BLaER1 treated with 17β-estradiol and CSF1 and Interleukin-3, amounts not matched to agents 10 nM and 100 nM (cell line): ENCODE measurements at regions not wholly inside any gene's neighbourhood (a gene's known extent, or its start where the extent isn't known, plus 50 kb on each side); places are given as distances from the start of the nearest gene placed in this dataset.

ENCODE experiments used
- H3K27ac ChIP-seq, 11 experiments: shearing (Covaris generic); formaldehyde crosslinking; 2 replicates each; pipeline ENCODE4 v1.8.1; 2022
- H3K27me3 ChIP-seq, 11 experiments: shearing (Covaris generic); formaldehyde crosslinking; 2 replicates each; pipeline ENCODE4 v1.8.1; 2022
- H3K36me3 ChIP-seq, 11 experiments: shearing (Covaris generic); formaldehyde crosslinking; 2 replicates each; pipeline ENCODE4 v1.8.1; 2022
- H3K4me1 ChIP-seq, 10 experiments: shearing (Covaris generic); formaldehyde crosslinking; 2 replicates each; pipeline ENCODE4 v1.8.1; 2022
- H3K4me2 ChIP-seq, 11 experiments: shearing (Covaris generic); formaldehyde crosslinking; 2 replicates each; pipeline ENCODE4 v1.8.1; 2022
- H3K4me3 ChIP-seq, 10 experiments: shearing (Covaris generic); formaldehyde crosslinking; 2 replicates each; pipeline ENCODE4 v1.8.1; 2022
- H3K9ac ChIP-seq, 11 experiments: shearing (Covaris generic); formaldehyde crosslinking; 2 replicates each; pipeline ENCODE4 v1.8.1; 2022
- H3K9me3 ChIP-seq, 11 experiments: shearing (Covaris generic); formaldehyde crosslinking; replicated peaks in 1 of 11; 2 replicates each; pipeline ENCODE4 v1.8.1; 2022
- H4K20me1 ChIP-seq, 11 experiments: shearing (Covaris generic); formaldehyde crosslinking; 2 replicates each; pipeline ENCODE4 v1.8.1; 2022
- Cebpa-rat ChIP-seq, 11 experiments: shearing (Covaris generic); IDR thresholded peaks; 2 replicates each; pipeline ENCODE4 v1.8.1; 2022

DNA sequence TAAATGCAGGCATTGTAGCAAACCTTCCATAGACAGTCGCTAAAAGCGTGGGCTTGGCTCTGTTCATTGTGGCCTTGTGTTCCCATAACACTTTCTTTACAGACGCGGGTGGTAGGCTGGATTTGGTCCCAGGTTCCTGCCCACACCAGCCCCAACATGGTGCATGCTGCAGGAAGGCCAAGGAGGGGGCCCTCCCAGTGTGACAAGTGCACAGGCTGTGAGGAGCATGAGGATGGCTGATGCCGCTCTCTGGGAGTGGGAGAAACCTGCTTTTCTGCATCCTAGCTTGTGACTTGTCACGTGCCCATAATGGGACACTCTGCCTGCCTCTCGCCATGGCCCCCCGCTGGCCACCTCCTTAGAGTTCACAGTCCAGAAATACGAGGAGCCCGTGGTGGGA, 161.8 kb upstream of the B3GAT1 start:
- H3K4me2 ChIP-seq: no peak overlapping the region
- no peaks in the 10 kb centered on the region for H3K36me3 ChIP-seq
- no peaks in the 10 kb centered on the region for H3K4me1 ChIP-seq
- peaks cover 0 to 28% (median 0%) of the 10 kb centered on the region in 11 experiments; a peak in 5 of 22 replicates for H3K27me3 ChIP-seq
- H3K9me3 ChIP-seq: no peaks in the 10 kb centered on the region
- H3K4me3 ChIP-seq: no peak overlapping the region
- no peak for TF ChIP-seq Cebpa-rat (IDR thresholded peaks at IDR 0.05)
- no peak overlapping the region for H3K27ac ChIP-seq
- peaks cover 0 to 33% (median 0%) of the 10 kb centered on the region in 11 experiments; a peak in 6 of 22 replicates for H4K20me1 ChIP-seq
- no peak overlapping the region for H3K9ac ChIP-seq

DNA sequence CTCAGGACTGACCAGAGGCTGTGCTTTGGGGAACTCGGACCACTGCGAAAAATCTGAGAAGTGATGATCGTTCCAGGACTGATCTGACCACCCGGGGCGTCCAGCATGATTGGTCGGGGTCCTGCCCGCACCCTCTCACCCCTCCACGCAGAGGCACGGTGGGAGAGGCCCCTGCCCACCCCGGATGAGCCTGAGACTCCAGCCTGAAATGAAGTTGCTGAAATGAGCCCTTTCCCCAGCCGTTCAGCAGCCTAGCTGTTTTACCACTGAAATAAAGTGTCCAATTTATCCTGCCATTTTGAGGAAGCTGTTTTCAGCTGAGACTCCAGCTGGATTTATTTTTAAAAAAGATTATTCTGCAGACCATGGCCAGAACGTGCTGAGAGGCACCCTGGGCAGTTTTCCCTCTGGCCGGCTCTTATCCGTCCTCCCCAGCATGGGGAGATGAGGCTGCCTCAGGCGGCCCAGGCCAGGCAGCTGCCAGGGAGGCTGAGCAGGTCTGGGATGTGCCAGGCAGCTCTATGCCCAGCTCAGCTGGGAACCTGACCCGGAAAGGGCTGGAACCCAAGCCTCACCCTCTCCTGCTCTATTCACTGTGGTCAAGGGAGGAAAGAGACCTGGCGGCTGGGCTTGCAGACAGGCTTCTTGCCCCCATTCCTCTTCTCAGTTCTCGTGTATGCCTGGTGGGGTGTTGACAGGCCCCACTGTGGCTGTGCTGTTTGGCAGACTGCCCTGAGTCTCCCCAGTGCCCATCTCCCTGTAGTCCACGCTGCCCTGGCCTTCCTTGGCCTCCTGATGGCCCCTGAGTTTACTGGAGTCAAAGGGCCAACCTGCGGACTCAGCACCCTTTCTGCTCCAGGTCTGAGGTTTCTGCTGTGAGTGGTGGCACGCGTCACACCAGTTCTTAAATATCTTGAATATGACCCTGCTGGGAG, 161.0 kb upstream of the B3GAT1 start:
- Histone ChIP-seq H3K9ac (no peak overlapping the region), H3K4me3 (no peak overlapping the region), H4K20me1 (peaks cover 0 to 33% (median 0%) of the 10 kb centered on the region in 11 experiments; a peak in 6 of 22 replicates), H3K9me3 (no peaks in the 10 kb centered on the region), H3K27ac (no peak overlapping the region), H3K4me1 (no peaks in the 10 kb centered on the region), H3K36me3 (no peaks in the 10 kb centered on the region), H3K4me2 (no peak overlapping the region), H3K27me3 (peaks cover 0 to 21% (median 0%) of the 10 kb centered on the region in 11 experiments; a peak in 5 of 22 replicates)
- TF ChIP-seq Cebpa-rat (IDR thresholded peaks at IDR 0.05): no peak

DNA sequence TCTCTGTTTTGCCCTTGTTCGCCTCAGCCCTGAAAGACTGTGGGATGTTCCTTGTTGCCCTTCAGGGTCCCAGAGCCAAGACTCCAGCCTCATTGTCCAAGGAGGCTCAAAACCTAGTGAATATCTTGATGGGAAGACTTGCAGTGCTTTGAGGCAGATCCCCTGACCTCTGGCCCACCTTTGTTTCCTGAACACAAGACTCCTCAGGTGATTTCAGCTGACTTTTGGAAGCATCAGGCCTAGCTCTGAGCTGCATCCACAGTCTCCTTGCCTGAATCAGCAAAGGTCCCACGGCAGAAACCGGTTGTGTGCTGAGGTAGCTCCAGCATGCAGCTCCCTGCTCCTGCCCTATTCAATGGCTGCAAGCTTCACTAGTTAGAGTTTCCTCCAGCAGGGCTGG, 159.3 kb upstream of the B3GAT1 start:
- H3K36me3 ChIP-seq: no peaks in the 10 kb centered on the region
- H3K4me2 ChIP-seq: no peak overlapping the region
- peaks cover 0 to 18% (median 0%) of the 10 kb centered on the region in 11 experiments; a peak in 5 of 22 replicates for H4K20me1 ChIP-seq
- peaks cover 0 to 4% (median 0%) of the 10 kb centered on the region in 11 experiments; a peak in 2 of 22 replicates for H3K27me3 ChIP-seq
- H3K4me1 ChIP-seq: no peaks in the 10 kb centered on the region
- H3K27ac ChIP-seq: no peak overlapping the region
- no peaks in the 10 kb centered on the region for H3K9me3 ChIP-seq
- H3K4me3 ChIP-seq: no peak overlapping the region
- no peak for TF ChIP-seq Cebpa-rat (IDR thresholded peaks at IDR 0.05)
- H3K9ac ChIP-seq: no peak overlapping the region

DNA sequence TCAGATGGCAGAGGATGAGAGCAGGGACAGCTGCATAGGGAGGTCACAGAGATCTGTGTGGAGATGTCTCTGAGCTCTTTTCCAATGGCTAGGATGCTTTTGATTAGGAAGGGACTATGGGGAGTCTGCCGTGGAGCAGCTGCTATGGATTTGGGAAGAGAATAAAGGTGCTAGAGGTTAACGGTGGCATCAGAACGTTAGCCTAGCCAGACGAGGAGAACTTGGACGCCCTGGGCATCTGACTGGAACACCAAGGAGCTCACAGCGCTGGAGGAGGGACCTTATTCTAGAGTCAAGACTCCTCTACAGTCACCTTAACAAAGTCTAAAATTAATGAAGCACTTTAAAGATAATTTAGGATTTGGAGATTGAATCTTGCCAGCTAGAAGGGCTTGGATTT, 157.2 kb upstream of the B3GAT1 start:
- H4K20me1 ChIP-seq: peaks cover 0 to 5% (median 0%) of the 10 kb centered on the region in 11 experiments; a peak in 2 of 22 replicates
- H3K4me3 ChIP-seq: no peak overlapping the region
- H3K9ac ChIP-seq: no peak overlapping the region
- no peak overlapping the region for H3K27ac ChIP-seq
- no peaks in the 10 kb centered on the region for H3K36me3 ChIP-seq
- no peak for TF ChIP-seq Cebpa-rat (IDR thresholded peaks at IDR 0.05)
- no peaks in the 10 kb centered on the region for H3K9me3 ChIP-seq
- H3K4me1 ChIP-seq: no peaks in the 10 kb centered on the region
- H3K4me2 ChIP-seq: no peak overlapping the region
- no peaks in the 10 kb centered on the region for H3K27me3 ChIP-seq

DNA sequence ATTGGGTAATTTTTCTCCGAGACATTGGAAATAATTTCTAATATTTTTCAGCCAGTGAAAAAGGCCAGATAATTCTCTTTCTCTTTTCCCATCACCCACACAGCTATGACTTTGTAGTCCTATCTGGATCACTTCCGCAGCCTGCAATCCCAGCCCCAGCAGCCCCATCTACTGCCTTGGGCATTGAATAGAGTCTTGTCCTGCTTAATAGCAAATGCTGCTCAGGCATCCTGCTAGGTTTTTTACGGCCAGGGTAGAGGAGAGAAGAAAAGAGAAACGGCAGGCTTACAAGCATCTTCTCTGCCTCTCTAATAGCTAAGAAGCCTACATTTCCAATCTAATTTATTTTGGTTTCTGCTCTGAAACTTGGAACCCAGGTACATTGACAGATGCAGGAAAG, 154.3 kb upstream of the B3GAT1 start:
- Histone ChIP-seq H3K4me3 (no peak overlapping the region), H4K20me1 (no peaks in the 10 kb centered on the region; a peak in 1 of 22 replicates), H3K27ac (no peak overlapping the region), H3K36me3 (no peaks in the 10 kb centered on the region), H3K9me3 (no peaks in the 10 kb centered on the region), H3K4me2 (no peak overlapping the region), H3K27me3 (no peaks in the 10 kb centered on the region), H3K4me1 (peaks cover 0 to 2% (median 2%) of the 10 kb centered on the region in 10 experiments; a peak in 16 of 20 replicates), H3K9ac (no peak overlapping the region)
- no peak for TF ChIP-seq Cebpa-rat (IDR thresholded peaks at IDR 0.05)

DNA sequence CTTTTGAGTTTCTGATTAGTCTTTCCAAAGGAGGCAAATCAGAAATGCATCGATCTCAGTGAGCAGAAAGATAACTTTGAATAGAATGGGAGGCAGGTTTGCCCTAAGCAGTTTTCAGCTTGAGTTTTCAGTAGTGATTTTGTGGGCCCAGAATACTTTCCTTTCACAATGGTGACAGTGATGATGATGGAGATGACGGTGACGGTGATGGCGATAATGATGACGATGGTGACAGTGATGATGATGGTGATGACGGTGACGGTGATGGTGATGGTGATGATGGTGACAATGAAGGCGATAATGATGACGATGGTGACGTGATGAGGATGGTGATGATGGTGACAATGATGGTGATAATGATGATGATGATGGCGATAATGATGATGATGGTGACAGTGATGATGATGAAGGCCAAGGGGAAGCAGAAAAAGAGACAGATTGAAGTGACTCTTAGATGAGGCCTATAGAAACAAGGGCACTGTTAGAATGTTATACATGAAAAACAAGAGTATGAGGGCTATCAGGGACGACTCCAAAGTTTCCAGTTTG, 153.4 kb upstream of the B3GAT1 start:
- Histone ChIP-seq H3K9me3 (no peaks in the 10 kb centered on the region), H3K4me1 (peaks cover under 1 to 11% (median 11%) of the 10 kb centered on the region in 10 experiments; a peak in 19 of 20 replicates), H3K27ac (no peak overlapping the region), H3K4me2 (no peak overlapping the region), H3K27me3 (peaks cover 0 to 8% (median 0%) of the 10 kb centered on the region in 11 experiments; a peak in 1 of 22 replicates), H4K20me1 (peaks cover 0 to 8% (median 0%) of the 10 kb centered on the region in 11 experiments; a peak in 5 of 22 replicates), H3K36me3 (no peaks in the 10 kb centered on the region), H3K4me3 (no peak overlapping the region), H3K9ac (no peak overlapping the region)
- TF ChIP-seq Cebpa-rat (IDR thresholded peaks at IDR 0.05): no peak

DNA sequence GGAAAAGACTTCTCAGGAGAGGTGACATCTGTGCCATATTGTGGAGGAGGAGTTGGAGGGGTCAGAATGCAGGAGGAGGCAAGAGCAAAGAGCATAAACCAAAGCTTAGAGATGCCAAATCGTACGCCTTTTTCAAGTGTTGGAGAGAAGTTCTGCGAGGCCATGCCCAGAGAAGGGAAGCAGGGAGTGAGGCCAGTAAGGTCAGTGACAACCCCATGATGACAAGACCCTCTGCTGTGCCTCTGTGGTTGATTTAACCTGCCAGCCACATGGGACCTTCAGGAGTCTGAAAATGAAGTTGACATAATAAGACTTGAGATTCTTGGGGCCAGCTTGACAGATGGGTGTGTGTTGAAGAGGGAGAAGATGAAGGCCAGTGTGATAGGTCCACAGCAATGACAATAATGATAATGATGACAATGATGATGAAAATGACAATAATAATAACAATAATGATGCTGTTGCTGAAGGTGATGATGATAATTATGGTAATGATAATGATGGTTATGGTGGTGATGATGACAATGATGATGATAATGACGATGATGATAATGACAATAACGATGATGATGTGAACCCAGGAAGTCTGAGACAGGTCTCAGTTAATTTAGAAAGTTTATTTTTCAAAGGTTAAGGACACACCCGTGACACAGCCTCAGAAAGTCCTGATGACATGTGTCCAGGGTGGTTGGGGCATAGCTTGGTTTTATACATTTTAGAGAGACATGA, 152.6 kb upstream of the B3GAT1 start:
- no peak overlapping the region for H3K9ac ChIP-seq
- H4K20me1 ChIP-seq: peaks cover 0 to 13% (median 0%) of the 10 kb centered on the region in 11 experiments; a peak in 6 of 22 replicates
- H3K4me3 ChIP-seq: no peak overlapping the region
- H3K4me1 ChIP-seq: peaks cover 7 to 19% (median 18%) of the 10 kb centered on the region in 10 experiments
- no peak overlapping the region for H3K4me2 ChIP-seq
- no peaks in the 10 kb centered on the region for H3K36me3 ChIP-seq
- no peak for TF ChIP-seq Cebpa-rat (IDR thresholded peaks at IDR 0.05)
- peaks cover 0 to 9% (median 0%) of the 10 kb centered on the region in 11 experiments; a peak in 2 of 22 replicates for H3K27me3 ChIP-seq
- H3K27ac ChIP-seq: no peak overlapping the region
- no peaks in the 10 kb centered on the region for H3K9me3 ChIP-seq

DNA sequence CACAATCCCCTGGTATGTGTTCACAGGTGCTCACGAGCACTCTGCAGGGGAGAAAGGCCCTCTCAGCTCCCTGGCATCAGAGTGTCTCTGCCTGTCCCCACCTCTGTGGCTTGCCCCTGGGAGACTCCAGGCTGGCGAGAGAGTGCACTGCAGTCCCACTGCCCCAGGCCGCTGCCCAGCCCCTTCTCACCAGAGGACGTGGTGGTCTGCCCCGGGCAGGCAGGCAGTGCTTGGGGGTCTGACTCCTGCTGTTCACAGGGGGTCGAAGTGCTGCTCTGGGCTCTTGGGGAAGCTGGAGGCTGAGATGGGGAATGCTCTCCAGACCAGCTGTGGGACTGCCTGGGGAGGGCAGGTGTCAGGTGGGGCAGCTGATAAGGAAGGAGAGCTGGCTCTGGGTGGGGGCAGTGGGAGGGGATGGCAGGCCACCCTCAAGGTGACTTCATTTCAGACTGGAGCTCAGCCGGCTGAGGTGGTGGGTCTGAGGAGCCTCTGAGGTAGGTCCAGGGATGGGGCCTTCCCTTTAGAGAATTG, 151.0 kb upstream of the B3GAT1 start:
- Histone ChIP-seq H3K4me3 (no peak overlapping the region), H3K4me1 (peaks cover 7 to 25% (median 24%) of the 10 kb centered on the region in 10 experiments), H3K36me3 (no peaks in the 10 kb centered on the region), H3K27me3 (peaks cover 0 to 9% (median 0%) of the 10 kb centered on the region in 11 experiments; a peak in 2 of 22 replicates), H4K20me1 (peaks cover 0 to 13% (median 0%) of the 10 kb centered on the region in 11 experiments; a peak in 6 of 22 replicates), H3K9ac (no peak overlapping the region), H3K4me2 (no peak overlapping the region), H3K27ac (no peak overlapping the region), H3K9me3 (no peaks in the 10 kb centered on the region)
- TF ChIP-seq Cebpa-rat (IDR thresholded peaks at IDR 0.05): no peak
